ENCODE measurements at regions not wholly inside any gene's neighbourhood (a gene's known extent, or its start where the extent isn't known, plus 50 kb on each side); places are given as distances from the start of the nearest gene placed in this dataset.
A peak's percentile ranks its signal among the peaks of the same experiment; 100 is the strongest.
"Not testable (repeated sequence)": the region's sequence is repeated elsewhere in the genome, so short reads cannot be mapped to it uniquely, and the experiment has no call there.

- DNase-seq (ENCODE audit: low read depth in 2 of 2), result no peak
Observed at GRCh38 chr6:90463359-90463758, 123.5 kb downstream of the MAP3K7 start.

DNA sequence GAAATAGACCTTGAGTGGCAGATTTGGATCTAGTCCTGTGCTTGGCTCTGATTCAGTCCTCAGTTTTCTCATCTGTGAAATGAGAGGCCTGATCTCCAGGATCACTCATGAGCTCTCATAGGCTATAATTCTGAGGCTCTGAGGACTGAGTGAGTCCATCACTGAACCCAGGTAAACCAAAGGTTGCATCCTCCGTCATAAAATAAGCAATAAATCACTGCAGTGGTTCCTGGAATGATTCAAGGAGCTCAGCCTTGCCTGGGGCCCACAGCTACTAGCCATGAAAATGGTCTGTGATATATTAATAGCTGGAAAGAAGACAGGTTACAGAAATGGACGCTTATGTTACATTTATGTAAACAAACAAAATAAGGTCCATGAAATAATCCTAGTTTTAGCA, 124.8 kb downstream of the MAP3K7 start:
- DNase-seq (ENCODE audit: low read depth in 2 of 2), result no peak

DNA sequence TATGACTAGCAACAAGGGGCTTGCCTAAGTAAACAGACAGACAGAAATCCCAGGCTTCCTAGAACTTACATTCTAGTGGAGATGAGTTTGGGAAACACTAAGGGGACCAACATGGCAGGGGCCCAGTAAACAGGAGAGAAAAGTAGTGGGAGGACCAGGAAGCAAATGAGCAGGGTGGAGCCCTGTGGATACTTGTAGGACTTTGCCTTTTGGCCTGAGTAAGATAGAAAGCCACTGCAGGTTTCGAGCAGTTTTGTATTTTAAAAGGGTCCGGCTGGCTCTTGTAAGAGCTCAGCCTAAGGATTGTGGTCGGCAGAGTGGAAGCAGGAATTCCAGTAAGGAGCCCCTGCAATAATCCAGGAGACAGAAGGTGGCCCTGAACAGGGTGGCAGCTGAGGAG, 125.5 kb downstream of the MAP3K7 start:
- DNase-seq (ENCODE audit: low read depth in 2 of 2), result no peak

DNA sequence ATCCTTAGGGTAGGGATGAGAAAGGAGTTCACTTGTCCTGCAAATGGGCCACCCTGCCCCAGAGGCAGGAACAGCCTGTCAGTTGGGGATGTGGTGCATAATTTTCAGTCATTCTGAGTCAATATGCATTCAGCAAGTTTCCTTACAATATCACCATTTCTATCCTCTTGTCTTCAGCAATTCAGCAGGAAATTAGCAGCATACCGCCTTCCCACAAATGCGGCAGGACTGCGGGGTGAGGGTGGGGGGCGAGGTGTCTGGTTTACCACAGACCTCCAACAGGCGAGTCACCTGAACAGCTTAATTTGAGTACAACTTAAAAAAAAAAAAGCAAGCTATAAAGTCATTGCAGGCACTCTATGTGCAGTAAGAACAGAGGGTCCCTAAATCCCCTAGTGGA, 126.8 kb downstream of the MAP3K7 start:
- no peak for DNase-seq (ENCODE audit: low read depth in 2 of 2)

- no peak for DNase-seq (ENCODE audit: low read depth in 2 of 2)
Observed at GRCh38 chr6:90459225-90459758, 127.6 kb downstream of the MAP3K7 start.

GRCh38 chr6:90458353-90459224, 128.3 kb downstream of the MAP3K7 start:
- peak in 1 of 2 donors; percentile 36 for DNase-seq (ENCODE audit: low read depth in 2 of 2)

DNA sequence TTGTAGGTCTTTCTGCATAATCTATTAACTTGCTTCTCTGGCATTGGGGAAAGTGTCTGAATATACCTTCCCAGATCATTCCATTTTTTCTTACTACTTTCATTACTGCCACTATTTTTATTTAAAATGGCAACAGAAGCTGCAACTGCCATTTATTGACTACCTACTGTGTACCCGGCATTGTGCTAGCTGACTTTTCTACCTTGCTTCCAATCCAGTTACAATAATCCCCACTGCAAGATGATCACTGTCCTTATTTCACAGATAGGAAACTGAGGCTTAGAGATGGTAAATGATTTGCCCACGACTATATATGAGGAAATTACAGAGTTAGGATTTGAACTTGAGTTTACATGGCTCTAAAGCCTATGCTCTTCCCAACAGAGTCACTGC, 129.0 kb downstream of the MAP3K7 start:
- no peak for DNase-seq (ENCODE audit: low read depth in 2 of 2)

GRCh38 chr6:90456997-90457866, 129.6 kb downstream of the MAP3K7 start:
- DNase-seq (ENCODE audit: low read depth in 2 of 2), result not testable (repeated sequence)

DNA sequence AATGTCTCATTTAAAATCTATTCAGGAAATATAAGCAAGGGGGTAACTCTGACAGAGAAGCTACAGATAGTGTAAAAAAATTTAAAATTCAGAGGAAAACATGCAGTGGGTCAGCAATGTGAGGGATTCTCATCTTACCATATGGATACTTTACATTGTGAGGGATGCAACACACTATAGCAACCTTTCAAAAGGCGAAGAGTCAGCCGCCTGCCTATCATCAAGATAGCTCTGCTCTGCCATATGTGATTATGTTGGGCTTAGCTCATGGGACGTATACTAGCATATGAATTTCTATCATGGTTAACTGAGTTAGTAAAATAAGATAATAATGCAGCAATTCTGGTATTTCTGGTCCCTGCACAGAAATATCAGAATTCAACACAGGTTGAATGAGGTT, 130.9 kb downstream of the MAP3K7 start:
- no peak for DNase-seq (ENCODE audit: low read depth in 2 of 2)

GRCh38 chr6:90454836-90455427, 131.9 kb downstream of the MAP3K7 start:
- no peak for DNase-seq (ENCODE audit: low read depth in 2 of 2)

GRCh38 chr6:90450268-90450953, 136.5 kb downstream of the MAP3K7 start:
- DNase-seq (ENCODE audit: low read depth in 2 of 2), result no peak

- no peak for DNase-seq (ENCODE audit: low read depth in 2 of 2)
Observed at GRCh38 chr6:90449311-90449710, 137.6 kb downstream of the MAP3K7 start.

- no peak for DNase-seq (ENCODE audit: low read depth in 2 of 2)
Observed at GRCh38 chr6:90448836-90449235, 138.0 kb downstream of the MAP3K7 start.

DNA sequence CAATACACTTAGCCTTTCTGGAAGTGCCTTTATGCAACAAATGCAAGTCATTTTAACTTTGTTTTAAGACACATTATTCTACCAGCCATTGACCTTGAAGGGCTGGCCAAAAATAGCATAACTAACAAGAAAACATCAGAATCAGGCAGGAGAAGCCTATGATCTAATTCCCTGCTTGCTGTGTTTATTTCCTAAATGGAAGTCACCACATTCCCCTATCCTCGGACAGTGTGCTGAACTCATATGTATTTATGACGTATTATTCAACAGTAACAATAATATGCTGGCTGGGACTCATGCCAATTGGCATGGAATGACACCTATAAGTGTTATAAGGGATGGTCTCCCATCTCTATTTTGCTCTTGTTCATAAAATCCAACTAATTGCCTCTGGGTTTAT, 140.7 kb downstream of the MAP3K7 start:
- DNase-seq (ENCODE audit: low read depth in 2 of 2), result no peak

- no peak for DNase-seq (ENCODE audit: low read depth in 2 of 2)
Observed at GRCh38 chr6:90445533-90446108, 141.3 kb downstream of the MAP3K7 start.

DNA sequence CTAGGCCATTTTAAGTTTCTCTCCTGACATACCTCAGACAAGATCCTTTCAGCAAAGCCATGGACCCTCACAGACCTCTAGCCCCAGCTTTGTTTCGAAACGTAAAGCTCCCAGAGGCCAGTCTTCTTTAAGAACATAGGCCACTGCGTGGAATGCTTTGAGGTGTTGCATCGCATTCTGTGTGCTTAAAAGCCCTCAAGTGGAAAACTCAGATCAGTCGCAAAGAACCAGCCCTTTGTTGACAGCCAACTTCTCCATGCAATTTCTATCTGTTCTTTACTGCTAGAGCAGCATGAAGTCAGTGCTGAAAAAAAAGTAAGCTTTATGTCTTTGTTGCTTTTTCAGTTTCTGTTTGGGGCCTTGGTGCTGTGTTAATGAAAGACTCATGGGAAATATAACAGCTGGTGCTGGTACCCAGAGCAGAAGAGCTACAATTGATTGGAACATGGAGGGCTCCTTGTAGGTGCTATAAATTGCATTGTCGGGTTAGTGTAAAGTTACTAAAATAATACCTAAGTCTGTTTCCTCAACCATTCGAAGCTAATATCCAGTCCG, 142.6 kb downstream of the MAP3K7 start:
- DNase-seq (ENCODE audit: low read depth in 2 of 2), result no peak

- DNase-seq (ENCODE audit: low read depth in 2 of 2), result no peak
Observed at GRCh38 chr6:90442366-90442765, 144.5 kb downstream of the MAP3K7 start.

DNA sequence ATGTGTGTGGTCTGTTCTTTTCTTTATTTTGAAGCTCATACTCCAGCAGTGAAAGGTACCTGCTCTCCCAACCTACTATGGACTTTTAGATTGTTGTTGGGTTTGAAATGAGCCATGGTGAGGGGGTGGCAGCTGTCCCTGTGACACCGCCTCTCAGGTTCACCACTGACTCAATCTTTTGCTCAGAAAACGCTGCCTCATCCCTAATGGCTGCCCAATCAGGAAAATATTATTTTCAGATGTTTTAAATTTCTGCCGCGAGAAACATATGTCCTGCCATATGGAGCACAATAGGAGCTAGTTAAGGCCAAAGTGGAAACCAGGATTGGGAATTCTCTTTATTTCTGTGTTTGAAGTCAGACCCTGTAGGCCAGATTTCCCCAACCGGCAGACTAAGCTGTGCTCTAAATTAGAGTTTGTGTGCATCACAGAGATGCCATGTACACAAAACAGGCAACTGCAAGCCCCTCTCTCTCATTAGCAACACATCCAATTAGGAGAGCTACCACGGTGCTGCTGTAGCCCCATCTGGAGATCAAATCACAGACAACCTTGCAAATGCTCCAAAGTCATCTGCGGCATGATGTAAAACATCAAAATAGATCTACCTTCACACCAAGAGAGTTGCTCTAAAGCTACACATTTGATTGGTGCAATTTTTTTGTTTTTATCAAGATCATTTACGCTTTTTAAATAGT, 144.1 kb upstream of the BACH2 start:
- DNase-seq (ENCODE audit: low read depth in 2 of 2), result no peak

GRCh38 chr6:90439586-90439985, 142.9 kb upstream of the BACH2 start:
- no peak for DNase-seq (ENCODE audit: low read depth in 2 of 2)

DNA sequence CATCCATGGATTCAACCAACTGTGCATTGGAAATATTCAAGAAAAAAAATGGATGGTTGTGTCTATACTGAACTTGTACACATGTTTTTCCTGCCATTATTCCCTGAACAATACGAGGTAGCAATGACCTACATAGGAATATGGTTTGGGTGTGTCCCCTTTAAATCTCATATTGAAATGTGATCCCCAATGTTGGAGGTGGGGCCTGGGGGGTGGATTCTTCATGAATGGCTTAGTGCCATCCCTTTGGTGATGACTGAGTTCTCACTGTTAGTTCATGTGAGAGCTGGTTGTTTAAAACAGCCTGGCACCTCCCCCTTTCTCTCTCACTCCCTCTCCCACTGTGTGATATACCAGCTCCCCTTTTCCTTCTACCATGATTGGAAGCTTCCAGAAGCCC, 139.8 kb upstream of the BACH2 start:
- no peak for DNase-seq (ENCODE audit: low read depth in 2 of 2)

Measured in stimulated activated CD8-positive, alpha-beta memory T cell treated with anti-CD3 and anti-CD28 coated beads, Interleukin-2, amount 100 ng/mL, for 1 hour (primary cell).